H1 (cell line): ENCODE measurements at regions not wholly inside any gene's neighbourhood (a gene's known extent, or its start where the extent isn't known, plus 50 kb on each side); places are given as distances from the start of the nearest gene placed in this dataset.

Experiments used
- CTCF ChIA-PET: fragments of 300-600 bp; sonication (Branson Sonifier 250); formaldehyde crosslinking; loops from one replicate; lab custom pipeline; 2021; ENCODE audit not compliant: partially characterized antibody; lab: Charles Lee
- POLR2A ChIA-PET: fragments of 300-600 bp; sonication (Branson Sonifier 250); formaldehyde crosslinking; loops from one replicate; lab custom pipeline; 2021; ENCODE audit warnings: inconsistent platforms; ENCODE audit not compliant: partially characterized antibody; lab: Charles Lee
- DNase-seq, 2 experiments: peaks; one replicate each; pipeline versions ENCODE4 v3.0.0 to v3.0.0-alpha.2; 2010 to 2022; ENCODE audit warnings: low spot score in 2 of 2, low read depth in 1 of 2, mixed read lengths in 1 of 2
- FAIRE-seq: peaks from 2 replicates; lab custom pipeline; 2011; peaks lifted over from hg19 to GRCh38; lab: Jason Lieb, UNC
- H2AFZ ChIP-seq: 2 replicates; pipeline ENCODE4 v1.8.1; 2012; ENCODE audit warnings: low read length, inconsistent platforms
- H2AK5ac ChIP-seq: 2 replicates; pipeline ENCODE4 v1.6.1; 2013; ENCODE audit warnings: low read depth, low read length
- H2BK120ac ChIP-seq: replicated peaks from 2 replicates; pipeline ENCODE3; 2013; ENCODE audit warnings: low read depth, low read length, inconsistent platforms
- H2BK12ac ChIP-seq: 2 replicates; pipeline ENCODE4 v1.6.1; 2013; ENCODE audit warnings: low read depth, low read length
- H2BK15ac ChIP-seq: 2 replicates; pipeline ENCODE4 v1.6.1; 2013; ENCODE audit warnings: low read length
- H2BK20ac ChIP-seq: 2 replicates; pipeline ENCODE4 v1.6.1; 2013; ENCODE audit warnings: low read length
- H2BK5ac ChIP-seq: 2 replicates; pipeline ENCODE4 v1.6.1; 2013; ENCODE audit warnings: low read depth, low read length
- H3K14ac ChIP-seq: 2 replicates; pipeline ENCODE4 v1.6.1; 2013; ENCODE audit warnings: inconsistent platforms; ENCODE audit not compliant: insufficient read length
- H3K18ac ChIP-seq: 2 replicates; pipeline ENCODE4 v1.6.1; 2013; ENCODE audit warnings: low read length; ENCODE audit errors: extremely low read depth
- H3K23ac ChIP-seq: 2 replicates; pipeline ENCODE4 v1.6.1; 2013; ENCODE audit warnings: inconsistent platforms; ENCODE audit not compliant: insufficient read length
- H3K23me2 ChIP-seq: 2 replicates; pipeline ENCODE4 v1.6.1; 2013; ENCODE audit warnings: low read depth, low read length
- H3K27ac ChIP-seq: 2 replicates; pipeline ENCODE4 v1.6.1; 2011; ENCODE audit warnings: low read depth, low read length, inconsistent platforms
- H3K27me3 ChIP-seq, 4 experiments: replicated peaks in 1 of 4; 1 replicate in 1 of 4; 2 replicates in 3 of 4; pipeline versions ENCODE4 v1.6.1 to v1.8.1; 2011 to 2013; ENCODE audit warnings: low read length in 3 of 4, mild to moderate bottlenecking in 3 of 4, inconsistent platforms in 2 of 4, mixed read lengths in 2 of 4, moderate library complexity in 1 of 4; ENCODE audit not compliant: control insufficient read depth in 3 of 4, insufficient read depth in 3 of 4; ENCODE audit errors: extremely low read depth in 1 of 4
- H3K36me3 ChIP-seq, 4 experiments: 2 replicates each; pipeline versions ENCODE4 v1.6.1 to v1.8.1; 2011 to 2013; ENCODE audit warnings: mild to moderate bottlenecking in 4 of 4, low read length in 3 of 4, moderate library complexity in 2 of 4, control low read depth in 1 of 4, inconsistent platforms in 1 of 4; ENCODE audit not compliant: insufficient read depth in 4 of 4, control insufficient read depth in 2 of 4
- H3K4ac ChIP-seq: replicated peaks from 2 replicates; pipeline ENCODE3; 2013; ENCODE audit warnings: low read length, low read depth, mixed read lengths, inconsistent platforms; ENCODE audit not compliant: insufficient read length
- H3K4me1 ChIP-seq, 4 experiments: replicated peaks in 1 of 4; 1 replicate in 1 of 4; 2 replicates in 3 of 4; pipeline versions ENCODE4 v1.6.1 to v1.8.1; 2011 to 2013; ENCODE audit warnings: low read length in 3 of 4, inconsistent platforms in 2 of 4, mixed read lengths in 1 of 4; ENCODE audit not compliant: insufficient read depth in 4 of 4, control insufficient read depth in 3 of 4
- H3K4me2 ChIP-seq, 2 experiments: 2 replicates each; pipeline versions ENCODE4 v1.6.1 to v1.8.1; 2011 to 2013; ENCODE audit warnings: low read depth in 2 of 2, low read length in 2 of 2, control low read depth in 1 of 2, inconsistent platforms in 1 of 2, mild to moderate bottlenecking in 1 of 2; ENCODE audit not compliant: insufficient read depth in 1 of 2
- H3K4me3 ChIP-seq, 4 experiments: fragments of 200-600, 300-600 bp in 1 of 4; sonication (generic), shearing (Covaris generic), sonication (Bioruptor Twin) in 1 of 4; 2 replicates each; pipeline versions ENCODE4 v1.5.1 to v1.8.1; 2011 to 2016; ENCODE audit warnings: low read length in 4 of 4, low read depth in 3 of 4, control low read depth in 2 of 4, inconsistent platforms in 2 of 4, mild to moderate bottlenecking in 2 of 4, mixed read lengths in 1 of 4, moderate library complexity in 1 of 4; ENCODE audit not compliant: insufficient read depth in 2 of 4; ENCODE audit errors: extremely low read depth in 1 of 4
- H3K56ac ChIP-seq: replicated peaks from 2 replicates; pipeline ENCODE3; 2013; ENCODE audit warnings: low read depth, mild to moderate bottlenecking, mixed read lengths, low read length, inconsistent platforms; ENCODE audit not compliant: insufficient read length
- H3K79me1 ChIP-seq: 2 replicates; pipeline ENCODE4 v1.6.1; 2013; ENCODE audit warnings: low read depth, low read length, control low read depth
- H3K79me2 ChIP-seq, 2 experiments: 2 replicates each; pipeline versions ENCODE4 v1.6.1 to v1.8.1; 2012 to 2013; ENCODE audit warnings: low read length in 2 of 2, mild to moderate bottlenecking in 2 of 2, inconsistent platforms in 1 of 2; ENCODE audit not compliant: insufficient read depth in 2 of 2, control insufficient read depth in 1 of 2
- H3K9ac ChIP-seq, 4 experiments: replicated peaks in 1 of 4; 1 replicate in 1 of 4; 2 replicates in 3 of 4; pipeline versions ENCODE4 v1.6.1 to v1.8.1; 2011 to 2013; ENCODE audit warnings: low read depth in 3 of 4, low read length in 3 of 4, control low read depth in 2 of 4, mild to moderate bottlenecking in 2 of 4, moderate library complexity in 2 of 4, inconsistent platforms in 1 of 4; ENCODE audit errors: extremely low read depth in 1 of 4
- H3K9me3 ChIP-seq, 2 experiments: 2 replicates each; pipeline versions ENCODE4 v1.6.1 to v1.8.1; 2012 to 2013; ENCODE audit warnings: mild to moderate bottlenecking in 2 of 2, moderate library complexity in 2 of 2, control low read depth in 1 of 2, inconsistent platforms in 1 of 2, low read depth in 1 of 2, low read length in 1 of 2, mixed read lengths in 1 of 2; ENCODE audit not compliant: insufficient read depth in 2 of 2
- H4K20me1 ChIP-seq, 2 experiments: replicated peaks in 1 of 2; 2 replicates each; pipeline versions ENCODE3 to v1.8.1; 2011 to 2013; ENCODE audit warnings: inconsistent platforms in 2 of 2, low read length in 2 of 2, mild to moderate bottlenecking in 1 of 2; ENCODE audit not compliant: insufficient read depth in 2 of 2, control insufficient read depth in 1 of 2
- H4K5ac ChIP-seq: 2 replicates; pipeline ENCODE4 v1.6.1; 2013; ENCODE audit warnings: low read length, low read depth, mixed read lengths, inconsistent platforms; ENCODE audit not compliant: insufficient read length
- H4K8ac ChIP-seq: 2 replicates; pipeline ENCODE4 v1.8.0; 2013; ENCODE audit warnings: mild to moderate bottlenecking, moderate library complexity, low read length, inconsistent platforms; ENCODE audit not compliant: insufficient read depth; ENCODE audit errors: extremely low read depth
- H4K91ac ChIP-seq: replicated peaks from 2 replicates; pipeline ENCODE3; 2013; ENCODE audit warnings: low read length, mixed read lengths, inconsistent platforms; ENCODE audit not compliant: insufficient read length
- BRCA1 ChIP-seq: IDR thresholded peaks from 2 replicates; pipeline ENCODE4 v1.6.1; 2012; ENCODE audit warnings: low read depth, low read length, improper control_type of control experiment
- CHD1 ChIP-seq: IDR thresholded peaks from 2 replicates; pipeline ENCODE4 v1.6.1; 2012; ENCODE audit warnings: low read depth, low read length, improper control_type of control experiment
- RBBP5 ChIP-seq: IDR thresholded peaks from 2 replicates; pipeline ENCODE4 v1.7.1; 2012; ENCODE audit warnings: low read depth, mild to moderate bottlenecking, inconsistent platforms, low read length, moderate library complexity, borderline replicate concordance
- ZNF274 ChIP-seq: IDR thresholded peaks from 2 replicates; pipeline ENCODE4 v1.7.0; 2012; ENCODE audit warnings: low read length, borderline replicate concordance; ENCODE audit errors: extremely low read depth

- H3K56ac ChIP-seq, result no peak overlapping the region
- TF ChIP-seq CHD1 (no peak), ZNF274 (no peak), BRCA1 (no peak), RBBP5 (no peak)
- TF ChIP-seq, all 59 proteins: peak for 0
- H4K91ac ChIP-seq, result no peak overlapping the region
- H3K9ac ChIP-seq, result no peak overlapping the region
- no peaks in the 10 kb centered on the region for H3K9me3 ChIP-seq
- no peak overlapping the region for H2AFZ ChIP-seq
- no peaks in the 10 kb centered on the region for H3K4me1 ChIP-seq
- no peak overlapping the region for H3K4me3 ChIP-seq
- H3K27ac ChIP-seq, result no peak overlapping the region
- H3K18ac ChIP-seq, result no peak overlapping the region
- ChIA-PET POLR2A (no interaction called here), CTCF (interaction anchor here (1.0 kb wide), 1 partner anchor 8 kb away, joined by 3 read pairs; no protein-coding TSS in a partner anchor)
- no peak overlapping the region for H4K8ac ChIP-seq
- no peaks in the 10 kb centered on the region for H3K79me2 ChIP-seq
- H3K79me1 ChIP-seq, result no peaks in the 10 kb centered on the region
- H2BK15ac ChIP-seq, result no peak overlapping the region
- no peak overlapping the region for H3K4ac ChIP-seq
- H3K4me2 ChIP-seq, result no peak overlapping the region
- no peak overlapping the region for H2AK5ac ChIP-seq
- no peak overlapping the region for H3K23ac ChIP-seq
- no peaks in the 10 kb centered on the region for H4K20me1 ChIP-seq
- H3K14ac ChIP-seq, result no peak overlapping the region
- no peaks in the 10 kb centered on the region for H3K27me3 ChIP-seq
- no peak overlapping the region for H2BK120ac ChIP-seq
- H2BK5ac ChIP-seq, result no peak overlapping the region
- DNase-seq (no peak), FAIRE-seq (no peak)
- no peak overlapping the region for H4K5ac ChIP-seq
- H3K36me3 ChIP-seq, result no peaks in the 10 kb centered on the region
- H2BK20ac ChIP-seq, result no peak overlapping the region
- H3K23me2 ChIP-seq, result no peaks in the 10 kb centered on the region
- H2BK12ac ChIP-seq, result no peak overlapping the region
These were observed 102.5 kb upstream of the ROBO1 start for GRCh38 chr3:79870313-79870620.
